ENCODE measurements at regions not wholly inside any gene's neighbourhood (a gene's known extent, or its start where the extent isn't known, plus 50 kb on each side); places are given as distances from the start of the nearest gene placed in this dataset.

DNA sequence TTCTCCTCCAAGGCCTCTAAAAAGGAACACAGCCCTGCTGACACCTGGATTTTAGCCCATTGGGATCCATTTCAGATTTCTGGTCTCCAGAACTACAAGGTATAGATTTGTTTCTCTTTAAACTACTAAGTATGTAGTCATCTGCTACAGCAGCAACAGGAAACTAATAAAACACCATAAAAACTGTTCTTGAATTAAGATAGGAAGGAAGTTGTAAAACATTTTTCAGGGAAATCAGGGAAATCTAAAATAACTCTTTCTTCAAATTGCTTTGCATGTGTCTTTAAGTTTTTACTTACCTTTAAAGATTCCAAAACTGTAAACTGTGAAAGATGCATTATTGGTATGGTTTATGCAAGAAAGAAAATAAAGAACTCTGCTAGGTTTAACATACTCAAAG lies 407.0 kb upstream of the TOM1L1 start:
- TF ChIP-seq, protein P1, sequence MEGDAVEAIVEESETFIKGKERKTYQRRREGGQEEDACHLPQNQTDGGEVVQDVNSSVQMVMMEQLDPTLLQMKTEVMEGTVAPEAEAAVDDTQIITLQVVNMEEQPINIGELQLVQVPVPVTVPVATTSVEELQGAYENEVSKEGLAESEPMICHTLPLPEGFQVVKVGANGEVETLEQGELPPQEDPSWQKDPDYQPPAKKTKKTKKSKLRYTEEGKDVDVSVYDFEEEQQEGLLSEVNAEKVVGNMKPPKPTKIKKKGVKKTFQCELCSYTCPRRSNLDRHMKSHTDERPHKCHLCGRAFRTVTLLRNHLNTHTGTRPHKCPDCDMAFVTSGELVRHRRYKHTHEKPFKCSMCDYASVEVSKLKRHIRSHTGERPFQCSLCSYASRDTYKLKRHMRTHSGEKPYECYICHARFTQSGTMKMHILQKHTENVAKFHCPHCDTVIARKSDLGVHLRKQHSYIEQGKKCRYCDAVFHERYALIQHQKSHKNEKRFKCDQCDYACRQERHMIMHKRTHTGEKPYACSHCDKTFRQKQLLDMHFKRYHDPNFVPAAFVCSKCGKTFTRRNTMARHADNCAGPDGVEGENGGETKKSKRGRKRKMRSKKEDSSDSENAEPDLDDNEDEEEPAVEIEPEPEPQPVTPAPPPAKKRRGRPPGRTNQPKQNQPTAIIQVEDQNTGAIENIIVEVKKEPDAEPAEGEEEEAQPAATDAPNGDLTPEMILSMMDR (conservative IDR thresholded peaks at IDR 0.05), result no peak
- TF ChIP-seq EZH2 (IDR thresholded peaks at IDR 0.05; ENCODE audit: low read depth), result no peak
